Endothelial cell (in vitro differentiated cells): ENCODE measurements at regions not wholly inside any gene's neighbourhood (a gene's known extent, or its start where the extent isn't known, plus 50 kb on each side); places are given as distances from the start of the nearest gene placed in this dataset.

Experiments used
- DNase-seq: peaks from one replicate; pipeline ENCODE4 v3.0.0; 2021; ENCODE audit warnings: low spot score
- H3K27ac Mint-ChIP-seq: one replicate; pipeline ENCODE4 v1.8.0; 2021; ENCODE audit warnings: mixed read lengths, inconsistent platforms; ENCODE audit not compliant: unreplicated experiment
- H3K27me3 Mint-ChIP-seq: one replicate; pipeline ENCODE4 v1.8.0; 2021; ENCODE audit warnings: mild to moderate bottlenecking, moderate library complexity, mixed read lengths, inconsistent platforms; ENCODE audit not compliant: unreplicated experiment
- H3K36me3 Mint-ChIP-seq: one replicate; pipeline ENCODE4 v1.8.0; 2021; ENCODE audit warnings: mild to moderate bottlenecking, low read depth, mixed read lengths, inconsistent platforms; ENCODE audit not compliant: unreplicated experiment
- H3K4me1 Mint-ChIP-seq: one replicate; pipeline ENCODE4 v1.8.0; 2021; ENCODE audit warnings: mild to moderate bottlenecking, mixed read lengths, inconsistent platforms; ENCODE audit not compliant: unreplicated experiment
- H3K4me3 Mint-ChIP-seq: one replicate; pipeline ENCODE4 v1.8.0; 2021; ENCODE audit warnings: mild to moderate bottlenecking, mixed read lengths, inconsistent platforms; ENCODE audit not compliant: unreplicated experiment
- H3K9me3 Mint-ChIP-seq: one replicate; pipeline ENCODE4 v1.8.0; 2021; ENCODE audit warnings: mixed read lengths, inconsistent platforms; ENCODE audit not compliant: unreplicated experiment
- CTCF ChIP-seq: fragments of 200-600 bp; sonication (generic); IDR thresholded peaks from one replicate; pipeline ENCODE4 v1.5.0; 2021; ENCODE audit warnings: antibody characterized with exemption; ENCODE audit not compliant: unreplicated experiment

- TF ChIP-seq CTCF = no peak
- no peak overlapping the region for H3K4me3 Mint-ChIP-seq
- no peaks in the 10 kb centered on the region for H3K9me3 Mint-ChIP-seq
- no peak overlapping the region for H3K27ac Mint-ChIP-seq
- no peaks in the 10 kb centered on the region for H3K36me3 Mint-ChIP-seq
- H3K4me1 Mint-ChIP-seq = no peaks in the 10 kb centered on the region
- DNase-seq = no peak
- peaks cover 2% of the 10 kb centered on the region for H3K27me3 Mint-ChIP-seq
Measured at GRCh38 chr6:137363805-137364138, 130.4 kb downstream of the OLIG3 start.

DNA sequence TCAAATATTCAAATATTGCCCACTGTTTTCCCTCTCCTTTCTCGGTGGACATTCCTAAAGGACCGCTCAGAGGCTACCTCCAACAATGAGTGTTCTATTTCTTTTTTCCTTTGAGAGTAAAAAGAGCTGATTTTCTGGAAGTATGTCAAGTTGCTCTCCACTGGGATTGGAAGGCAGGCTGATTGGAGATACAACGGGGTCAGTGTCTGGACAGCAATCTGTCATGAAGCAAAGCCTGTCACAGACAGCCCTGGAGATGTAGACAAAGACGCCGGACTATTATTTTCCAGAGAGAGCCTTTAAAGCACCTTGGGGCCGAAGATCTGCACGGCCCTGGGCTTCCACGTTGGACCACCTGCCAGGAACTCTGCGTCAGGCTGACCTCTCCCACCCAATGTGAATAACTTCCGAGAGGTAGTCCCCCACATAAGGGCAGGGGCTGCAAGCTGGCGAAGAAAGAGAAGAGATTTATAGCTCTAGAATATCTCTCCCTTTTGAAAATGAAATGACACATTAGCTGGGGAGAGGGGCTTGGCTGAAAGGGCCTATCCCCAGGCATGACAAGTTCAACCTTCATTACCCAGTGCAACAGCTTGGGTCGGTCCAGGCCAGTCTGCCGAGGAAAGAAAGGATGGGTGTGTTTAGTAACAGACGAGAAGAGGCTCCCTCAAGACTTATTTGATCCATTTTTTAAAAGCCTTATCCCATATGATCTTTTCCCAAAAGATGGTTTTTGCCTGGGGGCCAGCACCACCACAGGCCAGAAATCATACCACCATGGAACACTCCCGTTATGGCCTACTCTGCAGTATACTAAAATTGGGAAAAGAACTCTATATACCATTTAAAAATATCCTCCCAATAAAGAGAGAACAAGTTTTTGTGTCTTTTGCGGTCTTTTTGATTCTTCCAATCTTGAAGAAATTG, 131.1 kb downstream of the OLIG3 start:
- peaks cover 2% of the 10 kb centered on the region for H3K27me3 Mint-ChIP-seq
- no peak overlapping the region for H3K27ac Mint-ChIP-seq
- TF ChIP-seq CTCF = no peak
- DNase-seq = no peak
- H3K4me1 Mint-ChIP-seq = peaks cover 3% of the 10 kb centered on the region
- no peaks in the 10 kb centered on the region for H3K36me3 Mint-ChIP-seq
- H3K9me3 Mint-ChIP-seq = no peaks in the 10 kb centered on the region
- H3K4me3 Mint-ChIP-seq = no peak overlapping the region

- Mint-ChIP-seq H3K27me3 (peaks cover 2% of the 10 kb centered on the region), H3K36me3 (no peaks in the 10 kb centered on the region), H3K4me3 (no peak overlapping the region)
Measured at GRCh38 chr6:137361701-137362100, 132.5 kb downstream of the OLIG3 start.

DNA sequence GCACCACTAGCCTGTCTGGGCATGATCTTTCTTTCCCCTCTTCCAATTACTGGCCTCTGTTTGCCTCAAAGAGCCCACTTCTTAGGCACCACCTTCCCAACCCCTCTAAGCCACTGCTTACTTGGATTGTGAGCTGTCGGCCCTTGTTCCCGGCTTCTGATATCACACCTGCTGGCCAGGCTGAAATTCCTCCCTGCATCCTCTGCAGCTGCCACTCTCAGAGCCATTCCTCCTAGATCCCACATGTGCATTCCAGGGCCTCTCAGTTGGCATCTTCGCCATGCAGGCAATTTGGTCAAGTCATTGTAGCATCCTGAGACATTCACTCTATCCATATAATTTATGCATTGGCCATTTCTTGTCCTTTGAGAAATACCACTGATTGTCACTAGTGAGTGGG, 135.9 kb downstream of the OLIG3 start:
- peaks cover 27% of the 10 kb centered on the region for H3K4me1 Mint-ChIP-seq
- no peak overlapping the region for H3K4me3 Mint-ChIP-seq
- H3K27ac Mint-ChIP-seq = no peak overlapping the region
- DNase-seq = no peak
- H3K9me3 Mint-ChIP-seq = no peaks in the 10 kb centered on the region
- H3K36me3 Mint-ChIP-seq = no peaks in the 10 kb centered on the region
- peaks cover 2% of the 10 kb centered on the region for H3K27me3 Mint-ChIP-seq
- TF ChIP-seq CTCF = no peak

More at GRCh38 chr6:137361701-137362100, 132.5 kb downstream of the OLIG3 start:
- peaks cover 12% of the 10 kb centered on the region for H3K4me1 Mint-ChIP-seq
- no peak for TF ChIP-seq CTCF
- no peak overlapping the region for H3K27ac Mint-ChIP-seq
- H3K9me3 Mint-ChIP-seq = no peaks in the 10 kb centered on the region
- DNase-seq = no peak

- Mint-ChIP-seq H3K4me1 (peaks cover 30% of the 10 kb centered on the region), H3K9me3 (no peaks in the 10 kb centered on the region), H3K4me3 (no peak overlapping the region), H3K27me3 (peaks cover 2% of the 10 kb centered on the region), H3K36me3 (no peaks in the 10 kb centered on the region), H3K27ac (no peak overlapping the region)
- no peak for DNase-seq
- TF ChIP-seq CTCF = no peak
Measured at GRCh38 chr6:137357948-137358266, 136.3 kb downstream of the OLIG3 start.
